ENCODE measurements at regions not wholly inside any gene's neighbourhood (a gene's known extent, or its start where the extent isn't known, plus 50 kb on each side); places are given as distances from the start of the nearest gene placed in this dataset.
"Not testable (repeated sequence)": the region's sequence is repeated elsewhere in the genome, so short reads cannot be mapped to it uniquely, and the experiment has no call there.

DNA sequence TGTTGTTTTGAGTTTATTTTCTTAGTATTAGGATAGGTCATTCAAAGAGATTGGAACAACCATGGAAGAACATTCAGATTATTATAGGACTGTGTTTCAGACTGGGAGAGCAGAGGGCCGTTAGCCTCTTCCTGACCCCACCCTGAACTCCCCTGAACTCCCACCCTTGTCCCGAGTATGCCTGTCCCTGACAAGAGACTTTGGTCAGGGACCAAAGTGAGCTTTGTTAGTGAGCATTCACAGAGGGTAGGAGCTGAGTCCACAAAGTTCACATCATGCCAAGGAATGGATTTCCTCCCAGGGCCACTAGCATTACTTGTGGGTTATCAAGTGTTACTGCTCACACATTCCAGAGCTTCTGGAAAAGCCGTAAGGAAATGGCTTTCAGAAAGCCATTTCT lies 94.7 kb upstream of the IKBKE start:
- POLR2A ChIA-PET; H3K36me3 Mint-ChIP-seq (ENCODE audit: low read depth): not testable (repeated sequence)

DNA sequence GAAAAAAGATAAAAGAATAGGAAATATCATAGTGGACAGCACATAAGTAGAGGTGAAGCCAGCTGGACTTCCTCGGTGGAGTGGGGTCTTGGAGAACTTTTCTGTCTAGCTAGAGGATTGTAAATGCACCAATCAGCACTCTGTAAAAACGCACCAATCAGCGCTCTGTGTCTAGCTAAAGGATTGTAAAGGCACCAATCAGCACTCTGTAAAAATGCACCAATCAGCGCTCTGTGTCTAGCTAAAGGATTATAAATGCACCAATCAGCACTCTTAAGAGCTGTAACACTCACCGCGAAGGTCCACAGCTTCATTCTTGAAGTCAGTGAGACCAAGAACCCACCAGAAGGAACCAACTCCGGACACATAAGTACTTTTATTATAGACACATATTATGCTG lies 91.8 kb upstream of the IKBKE start:
- H3K4me3 Mint-ChIP-seq; POLR2A ChIA-PET; H3K4me1 Mint-ChIP-seq (ENCODE audit: low read depth); H3K9me3 Mint-ChIP-seq; H3K27ac Mint-ChIP-seq; CTCF ChIA-PET; intact Hi-C loops (cut with DNase I, micrococcal nuclease); H3K27me3 ChIP-seq (ENCODE audit: control insufficient read depth in 1 of 2, insufficient read depth in 2 of 2, low read length in 2 of 2); ATAC-seq (ENCODE audit: poor library complexity); H3K27me3 Mint-ChIP-seq; H3K9me3 ChIP-seq (ENCODE audit: control insufficient read depth in 1 of 2, insufficient read depth in 1 of 2, low read length in 2 of 2); H3K36me3 Mint-ChIP-seq (ENCODE audit: low read depth); H3K4me3 ChIP-seq (ENCODE audit: low read length); H3K4me1 ChIP-seq (ENCODE audit: insufficient read depth, low read length); H3K27ac ChIP-seq (ENCODE audit: low read depth in 1 of 2, low read length in 2 of 2); H3K36me3 ChIP-seq (ENCODE audit: insufficient read depth, low read length); DNase-seq: not testable (repeated sequence)

More for the DNA sequence above, 94.7 kb upstream of the IKBKE start:
- ATAC-seq (ENCODE audit: poor library complexity); H3K27me3 ChIP-seq (ENCODE audit: control insufficient read depth in 1 of 2, insufficient read depth in 2 of 2, low read length in 2 of 2); H3K9me3 Mint-ChIP-seq; H3K4me1 ChIP-seq (ENCODE audit: insufficient read depth, low read length); H3K27ac ChIP-seq (ENCODE audit: low read depth in 1 of 2, low read length in 2 of 2); H3K27ac Mint-ChIP-seq; H3K36me3 ChIP-seq (ENCODE audit: insufficient read depth, low read length); H3K9me3 ChIP-seq (ENCODE audit: control insufficient read depth in 1 of 2, insufficient read depth in 1 of 2, low read length in 2 of 2); CTCF ChIA-PET; H3K4me1 Mint-ChIP-seq (ENCODE audit: low read depth); intact Hi-C loops (cut with DNase I, micrococcal nuclease); H3K27me3 Mint-ChIP-seq; DNase-seq; H3K4me3 ChIP-seq (ENCODE audit: low read length); H3K4me3 Mint-ChIP-seq: not testable (repeated sequence)

DNA sequence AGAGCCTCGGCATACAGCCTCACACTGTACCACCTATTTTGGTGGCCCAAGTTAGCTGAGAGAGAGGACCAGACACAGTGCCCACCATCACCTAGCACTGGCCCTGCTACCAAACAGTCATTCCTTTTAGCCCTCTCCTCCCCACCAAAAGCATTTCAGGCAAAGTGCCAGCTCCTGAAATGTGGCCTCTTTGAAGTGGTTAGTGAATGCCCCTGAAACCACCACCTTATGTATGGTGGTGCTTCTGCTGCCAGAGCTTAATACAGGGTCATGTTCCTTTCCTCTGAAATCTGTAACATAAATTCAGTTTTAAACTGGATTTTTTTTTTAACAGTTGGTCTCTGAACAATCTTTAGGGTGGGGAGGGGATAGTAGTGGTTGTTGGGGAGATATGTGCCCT lies 91.0 kb upstream of the IKBKE start:
- H3K27ac ChIP-seq (ENCODE audit: low read depth in 1 of 2, low read length in 2 of 2); POLR2A ChIA-PET; H3K4me3 Mint-ChIP-seq; H3K4me3 ChIP-seq (ENCODE audit: low read length); H3K9me3 Mint-ChIP-seq; H3K36me3 Mint-ChIP-seq (ENCODE audit: low read depth); intact Hi-C loops (cut with DNase I, micrococcal nuclease); H3K4me1 Mint-ChIP-seq (ENCODE audit: low read depth); H3K27me3 ChIP-seq (ENCODE audit: control insufficient read depth in 1 of 2, insufficient read depth in 2 of 2, low read length in 2 of 2); DNase-seq; H3K27me3 Mint-ChIP-seq; H3K27ac Mint-ChIP-seq; CTCF ChIA-PET; H3K36me3 ChIP-seq (ENCODE audit: insufficient read depth, low read length); H3K4me1 ChIP-seq (ENCODE audit: insufficient read depth, low read length); H3K9me3 ChIP-seq (ENCODE audit: control insufficient read depth in 1 of 2, insufficient read depth in 1 of 2, low read length in 2 of 2); ATAC-seq (ENCODE audit: poor library complexity): not testable (repeated sequence)

- H3K4me3 ChIP-seq (ENCODE audit: low read length); intact Hi-C loops (cut with DNase I, micrococcal nuclease); H3K36me3 ChIP-seq (ENCODE audit: insufficient read depth, low read length); H3K9me3 Mint-ChIP-seq; ATAC-seq (ENCODE audit: poor library complexity); H3K4me1 ChIP-seq (ENCODE audit: insufficient read depth, low read length); H3K9me3 ChIP-seq (ENCODE audit: control insufficient read depth in 1 of 2, insufficient read depth in 1 of 2, low read length in 2 of 2); H3K4me3 Mint-ChIP-seq; H3K27ac Mint-ChIP-seq; H3K27me3 Mint-ChIP-seq; H3K4me1 Mint-ChIP-seq (ENCODE audit: low read depth); H3K36me3 Mint-ChIP-seq (ENCODE audit: low read depth); POLR2A ChIA-PET; H3K27ac ChIP-seq (ENCODE audit: low read depth in 1 of 2, low read length in 2 of 2); CTCF ChIA-PET; H3K27me3 ChIP-seq (ENCODE audit: control insufficient read depth in 1 of 2, insufficient read depth in 2 of 2, low read length in 2 of 2): not testable (repeated sequence)
- peak in 1 of 14 experiments; percentile 2 for DNase-seq
Observed at GRCh38 chr1:206380163-206380790, 90.0 kb upstream of the IKBKE start.

GRCh38 chr1:206380791-206381610 lies 89.3 kb upstream of the IKBKE start:
- ATAC-seq (ENCODE audit: poor library complexity); H3K27ac Mint-ChIP-seq; H3K4me1 ChIP-seq (ENCODE audit: insufficient read depth, low read length); H3K27me3 ChIP-seq (ENCODE audit: control insufficient read depth in 1 of 2, insufficient read depth in 2 of 2, low read length in 2 of 2); H3K27ac ChIP-seq (ENCODE audit: low read depth in 1 of 2, low read length in 2 of 2); H3K4me3 Mint-ChIP-seq; intact Hi-C loops (cut with DNase I, micrococcal nuclease); H3K4me1 Mint-ChIP-seq (ENCODE audit: low read depth); H3K36me3 ChIP-seq (ENCODE audit: insufficient read depth, low read length); H3K36me3 Mint-ChIP-seq (ENCODE audit: low read depth); H3K27me3 Mint-ChIP-seq; H3K9me3 Mint-ChIP-seq; H3K4me3 ChIP-seq (ENCODE audit: low read length); POLR2A ChIA-PET; CTCF ChIA-PET; H3K9me3 ChIP-seq (ENCODE audit: control insufficient read depth in 1 of 2, insufficient read depth in 1 of 2, low read length in 2 of 2): not testable (repeated sequence)
- DNase-seq, result peak in 2 of 14 experiments; percentile 0 to 8

GRCh38 chr1:206384029-206384807 lies 86.1 kb upstream of the IKBKE start:
- CTCF ChIA-PET; H3K9me3 ChIP-seq (ENCODE audit: control insufficient read depth in 1 of 2, insufficient read depth in 1 of 2, low read length in 2 of 2); intact Hi-C loops (cut with DNase I, micrococcal nuclease); H3K27me3 ChIP-seq (ENCODE audit: control insufficient read depth in 1 of 2, insufficient read depth in 2 of 2, low read length in 2 of 2); H3K4me3 ChIP-seq (ENCODE audit: low read length); H3K36me3 Mint-ChIP-seq (ENCODE audit: low read depth); H3K4me1 Mint-ChIP-seq (ENCODE audit: low read depth); H3K4me3 Mint-ChIP-seq; H3K36me3 ChIP-seq (ENCODE audit: insufficient read depth, low read length); H3K27ac Mint-ChIP-seq; H3K4me1 ChIP-seq (ENCODE audit: insufficient read depth, low read length); H3K27ac ChIP-seq (ENCODE audit: low read depth in 1 of 2, low read length in 2 of 2); H3K27me3 Mint-ChIP-seq; POLR2A ChIA-PET; H3K9me3 Mint-ChIP-seq: not testable (repeated sequence)
- DNase-seq (peak in 6 of 14 experiments; percentile 2 to 58 (median 30)), ATAC-seq (ENCODE audit: poor library complexity) (peak; percentile 94)

DNA sequence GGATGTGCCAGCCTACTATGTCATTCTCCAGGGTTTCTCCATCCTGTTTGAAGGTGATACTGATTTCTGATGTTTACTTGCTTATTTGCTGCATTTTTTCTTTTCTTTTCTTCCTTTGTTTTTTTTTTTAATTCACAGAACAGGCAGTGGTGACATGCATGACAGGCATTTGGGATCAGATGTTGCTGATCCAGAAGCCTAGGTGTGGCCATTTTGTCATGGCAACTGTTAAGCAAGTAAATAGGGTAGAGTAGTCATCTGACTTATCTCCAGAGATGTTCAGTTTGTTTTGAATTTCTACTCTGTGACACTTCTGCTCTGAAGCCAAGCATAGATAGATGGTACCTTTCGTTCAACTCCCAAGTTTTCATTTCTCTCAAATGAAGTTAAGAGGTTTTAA lies 85.4 kb upstream of the IKBKE start:
- H3K27ac ChIP-seq (ENCODE audit: low read depth in 1 of 2, low read length in 2 of 2); H3K4me3 Mint-ChIP-seq; H3K9me3 Mint-ChIP-seq; intact Hi-C loops (cut with DNase I, micrococcal nuclease); H3K9me3 ChIP-seq (ENCODE audit: control insufficient read depth in 1 of 2, insufficient read depth in 1 of 2, low read length in 2 of 2); CTCF ChIA-PET; H3K4me3 ChIP-seq (ENCODE audit: low read length); DNase-seq; H3K27ac Mint-ChIP-seq; H3K4me1 ChIP-seq (ENCODE audit: insufficient read depth, low read length); H3K4me1 Mint-ChIP-seq (ENCODE audit: low read depth); H3K27me3 ChIP-seq (ENCODE audit: control insufficient read depth in 1 of 2, insufficient read depth in 2 of 2, low read length in 2 of 2); H3K27me3 Mint-ChIP-seq; H3K36me3 Mint-ChIP-seq (ENCODE audit: low read depth); POLR2A ChIA-PET; H3K36me3 ChIP-seq (ENCODE audit: insufficient read depth, low read length): not testable (repeated sequence)
- peak; percentile 27 for ATAC-seq (ENCODE audit: poor library complexity)
